Natural killer cell treated with Interleukin-12 subunit alpha and Interleukin-12 subunit beta and Interleukin-15 and Interleukin-18, amount 100 ng/mL, for 72 hours (primary cell): ENCODE measurements at regions not wholly inside any gene's neighbourhood (a gene's known extent, or its start where the extent isn't known, plus 50 kb on each side); places are given as distances from the start of the nearest gene placed in this dataset.

Source experiments
- ATAC-seq, 2 donors: fragments of 150-1000 bp; cut with Tn5 transposase in 1 of 2; sonication (Bioruptor Pico), chemical (Tn5 transposase) in 1 of 2; 2 replicates each; pipeline ENCODE4 v1.10.0; 2021
- DNase-seq: peaks from one replicate; pipeline ENCODE4 v3.0.0; 2022; ENCODE audit warnings: low spot score
- H3K27ac Mint-ChIP-seq, 2 donors: 1 replicate in 1 of 2; 2 replicates in 1 of 2; pipeline ENCODE4 v1.8.0; 2022; ENCODE audit warnings: mixed read lengths in 2 of 2, mild to moderate bottlenecking in 1 of 2, moderate library complexity in 1 of 2
- H3K27me3 Mint-ChIP-seq, 2 donors: 1 replicate in 1 of 2; 2 replicates in 1 of 2; pipeline ENCODE4 v1.8.0; 2022; ENCODE audit warnings: mixed read lengths in 2 of 2
- H3K36me3 Mint-ChIP-seq: one replicate; pipeline ENCODE4 v1.8.0; 2022; ENCODE audit warnings: mixed read lengths
- H3K4me1 Mint-ChIP-seq, 2 donors: 1 replicate in 1 of 2; 2 replicates in 1 of 2; pipeline ENCODE4 v1.8.0; 2022; ENCODE audit warnings: low read depth in 2 of 2, mixed read lengths in 2 of 2, mild to moderate bottlenecking in 1 of 2
- H3K4me3 Mint-ChIP-seq: one replicate; pipeline ENCODE4 v1.8.0; 2022; ENCODE audit warnings: mixed read lengths
- H3K9me3 Mint-ChIP-seq: 2 replicates; pipeline ENCODE4 v1.8.0; 2022; ENCODE audit warnings: mixed read lengths

- no peaks in the 10 kb centered on the region for H3K27me3 Mint-ChIP-seq
- no peak overlapping the region for H3K4me3 Mint-ChIP-seq
- DNase-seq, result no peak
- H3K27ac Mint-ChIP-seq, result no peak overlapping the region
- no peaks in the 10 kb centered on the region for H3K4me1 Mint-ChIP-seq
- no peak for ATAC-seq
- peaks cover 12% of the 10 kb centered on the region for H3K9me3 Mint-ChIP-seq
- H3K36me3 Mint-ChIP-seq, result no peaks in the 10 kb centered on the region
Observed at GRCh38 chr7:113825832-113826231, 93.0 kb downstream of the PPP1R3A start.

GRCh38 chr7:113824117-113824823, 94.5 kb downstream of the PPP1R3A start:
- DNase-seq (no peak), ATAC-seq (no peak)
- H3K4me3 Mint-ChIP-seq, result no peak overlapping the region
- no peaks in the 10 kb centered on the region for H3K36me3 Mint-ChIP-seq
- H3K4me1 Mint-ChIP-seq, result no peaks in the 10 kb centered on the region
- no peak overlapping the region for H3K27ac Mint-ChIP-seq
- no peaks in the 10 kb centered on the region for H3K27me3 Mint-ChIP-seq
- peaks cover 12% of the 10 kb centered on the region for H3K9me3 Mint-ChIP-seq

GRCh38 chr7:113819474-113819873, 99.3 kb downstream of the PPP1R3A start:
- Mint-ChIP-seq H3K4me3 (no peak overlapping the region), H3K27me3 (no peaks in the 10 kb centered on the region), H3K27ac (no peak overlapping the region), H3K4me1 (no peaks in the 10 kb centered on the region), H3K9me3 (peaks cover 5% of the 10 kb centered on the region), H3K36me3 (no peaks in the 10 kb centered on the region)
- ATAC-seq (no peak), DNase-seq (no peak)

GRCh38 chr7:113816639-113817038, 102.2 kb downstream of the PPP1R3A start:
- H3K9me3 Mint-ChIP-seq, result peaks cover 6% of the 10 kb centered on the region
- H3K27ac Mint-ChIP-seq, result no peak overlapping the region
- no peak for ATAC-seq
- H3K36me3 Mint-ChIP-seq, result no peaks in the 10 kb centered on the region
- no peak for DNase-seq
- H3K4me3 Mint-ChIP-seq, result no peak overlapping the region
- no peaks in the 10 kb centered on the region for H3K27me3 Mint-ChIP-seq
- no peaks in the 10 kb centered on the region for H3K4me1 Mint-ChIP-seq

- Mint-ChIP-seq H3K36me3 (peaks cover 4% of the 10 kb centered on the region), H3K4me3 (no peak overlapping the region), H3K27ac (no peak overlapping the region), H3K4me1 (no peaks in the 10 kb centered on the region), H3K9me3 (peaks cover 16% of the 10 kb centered on the region), H3K27me3 (no peaks in the 10 kb centered on the region)
- no peak for ATAC-seq
- no peak for DNase-seq
Observed at GRCh38 chr7:113813471-113813870, 105.3 kb downstream of the PPP1R3A start.

GRCh38 chr7:113812591-113813255, 106.1 kb downstream of the PPP1R3A start:
- H3K4me3 Mint-ChIP-seq, result no peak overlapping the region
- peaks cover 4% of the 10 kb centered on the region for H3K36me3 Mint-ChIP-seq
- no peaks in the 10 kb centered on the region for H3K27me3 Mint-ChIP-seq
- no peak for ATAC-seq
- DNase-seq, result no peak
- H3K4me1 Mint-ChIP-seq, result no peaks in the 10 kb centered on the region
- no peak overlapping the region for H3K27ac Mint-ChIP-seq
- peaks cover 16% of the 10 kb centered on the region for H3K9me3 Mint-ChIP-seq

GRCh38 chr7:113810080-113810744, 108.6 kb downstream of the PPP1R3A start:
- Mint-ChIP-seq H3K4me1 (no peaks in the 10 kb centered on the region), H3K27me3 (no peaks in the 10 kb centered on the region), H3K27ac (no peak overlapping the region), H3K36me3 (peaks cover 4% of the 10 kb centered on the region), H3K9me3 (peaks cover 13% of the 10 kb centered on the region), H3K4me3 (no peak overlapping the region)
- ATAC-seq, result no peak
- no peak for DNase-seq

GRCh38 chr7:113809581-113809980, 109.2 kb downstream of the PPP1R3A start:
- no peaks in the 10 kb centered on the region for H3K4me1 Mint-ChIP-seq
- H3K4me3 Mint-ChIP-seq, result no peak overlapping the region
- H3K9me3 Mint-ChIP-seq, result peaks cover 13% of the 10 kb centered on the region
- peaks cover 4% of the 10 kb centered on the region for H3K36me3 Mint-ChIP-seq
- H3K27ac Mint-ChIP-seq, result no peak overlapping the region
- DNase-seq (no peak), ATAC-seq (no peak)
- no peaks in the 10 kb centered on the region for H3K27me3 Mint-ChIP-seq

GRCh38 chr7:113806633-113807327, 112.0 kb downstream of the PPP1R3A start:
- no peaks in the 10 kb centered on the region for H3K4me1 Mint-ChIP-seq
- DNase-seq (no peak), ATAC-seq (no peak)
- H3K27ac Mint-ChIP-seq, result no peak overlapping the region
- H3K27me3 Mint-ChIP-seq, result no peaks in the 10 kb centered on the region
- H3K36me3 Mint-ChIP-seq, result peaks cover 4% of the 10 kb centered on the region
- peaks cover 16% of the 10 kb centered on the region for H3K9me3 Mint-ChIP-seq
- H3K4me3 Mint-ChIP-seq, result no peak overlapping the region

GRCh38 chr7:113805976-113806375, 112.8 kb downstream of the PPP1R3A start:
- Mint-ChIP-seq H3K27ac (no peak overlapping the region), H3K4me1 (no peaks in the 10 kb centered on the region), H3K36me3 (peaks cover 4% of the 10 kb centered on the region), H3K9me3 (peaks cover 16% of the 10 kb centered on the region), H3K27me3 (no peaks in the 10 kb centered on the region), H3K4me3 (no peak overlapping the region)
- DNase-seq (no peak), ATAC-seq (no peak)

- DNase-seq (no peak), ATAC-seq (no peak)
- Mint-ChIP-seq H3K9me3 (peaks cover 13% of the 10 kb centered on the region), H3K4me3 (no peak overlapping the region), H3K36me3 (peaks cover 4% of the 10 kb centered on the region), H3K27me3 (no peaks in the 10 kb centered on the region), H3K27ac (no peak overlapping the region), H3K4me1 (no peaks in the 10 kb centered on the region)
Observed at GRCh38 chr7:113804475-113805095, 114.2 kb downstream of the PPP1R3A start.

GRCh38 chr7:113801751-113802150, 117.1 kb downstream of the PPP1R3A start:
- H3K27ac Mint-ChIP-seq, result no peak overlapping the region
- no peaks in the 10 kb centered on the region for H3K27me3 Mint-ChIP-seq
- no peak overlapping the region for H3K4me3 Mint-ChIP-seq
- H3K4me1 Mint-ChIP-seq, result no peaks in the 10 kb centered on the region
- ATAC-seq, result no peak
- H3K36me3 Mint-ChIP-seq, result no peaks in the 10 kb centered on the region
- peaks cover 7% of the 10 kb centered on the region for H3K9me3 Mint-ChIP-seq
- no peak for DNase-seq

- Mint-ChIP-seq H3K27me3 (no peaks in the 10 kb centered on the region), H3K4me3 (no peak overlapping the region), H3K4me1 (no peaks in the 10 kb centered on the region), H3K36me3 (no peaks in the 10 kb centered on the region), H3K9me3 (peaks cover 7% of the 10 kb centered on the region), H3K27ac (no peak overlapping the region)
- ATAC-seq, result no peak
- no peak for DNase-seq
Observed at GRCh38 chr7:113800826-113801225, 118.0 kb downstream of the PPP1R3A start.
